ENCODE measurements at regions not wholly inside any gene's neighbourhood (a gene's known extent, or its start where the extent isn't known, plus 50 kb on each side); places are given as distances from the start of the nearest gene placed in this dataset.

DNA sequence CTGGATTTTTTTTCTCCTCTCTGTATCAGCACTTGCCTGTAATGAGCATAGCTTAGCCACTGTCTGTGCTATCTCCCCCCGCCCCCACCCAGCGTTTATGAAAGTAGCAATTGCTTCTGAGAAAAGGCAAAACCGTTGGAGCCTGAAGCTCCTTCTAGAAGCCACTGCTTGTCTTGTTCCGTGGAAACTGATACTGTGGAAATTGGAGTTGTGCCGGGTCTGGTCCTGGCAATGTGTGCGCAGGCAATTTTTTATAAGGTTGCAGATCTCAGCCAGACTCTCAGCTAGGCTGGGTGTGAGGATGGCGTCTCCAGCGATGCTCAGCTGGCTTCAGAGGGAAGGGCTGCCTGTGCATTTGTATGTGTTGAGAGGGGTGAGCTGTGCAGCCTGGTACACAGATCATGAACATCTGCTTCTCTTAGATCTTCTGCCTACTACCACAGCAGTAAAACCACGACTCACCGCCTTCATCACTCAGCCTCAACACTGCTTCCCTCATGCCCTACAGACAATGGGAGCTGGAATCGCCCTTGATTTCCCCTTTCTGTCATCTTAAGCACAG lies 72.4 kb upstream of the GTSF1L start:
- peak; percentile 34 for DNase-seq

- DNase-seq = no peak
Measured at GRCh38 chr20:43798291-43799149, 71.7 kb upstream of the GTSF1L start.

DNA sequence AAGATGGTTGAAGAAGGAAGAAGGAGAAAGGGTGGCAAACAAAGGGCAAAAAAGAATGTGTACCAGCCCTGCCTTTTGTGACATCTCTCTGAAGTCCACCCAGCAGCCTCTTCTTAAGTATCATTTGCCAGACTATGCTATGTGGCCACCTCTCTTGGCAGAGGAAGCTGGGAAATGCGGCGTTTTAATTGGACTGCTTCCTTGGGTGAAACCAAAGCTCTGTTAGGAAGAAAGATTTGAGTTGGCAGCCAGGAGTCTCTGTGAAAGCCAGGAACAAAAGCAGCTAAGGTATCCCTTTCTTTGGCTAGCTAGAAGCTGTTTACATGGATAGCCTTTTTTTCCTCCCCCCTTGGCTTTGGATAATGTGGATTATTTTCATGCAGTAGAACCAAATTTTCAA lies 67.5 kb upstream of the GTSF1L start:
- DNase-seq = no peak

DNA sequence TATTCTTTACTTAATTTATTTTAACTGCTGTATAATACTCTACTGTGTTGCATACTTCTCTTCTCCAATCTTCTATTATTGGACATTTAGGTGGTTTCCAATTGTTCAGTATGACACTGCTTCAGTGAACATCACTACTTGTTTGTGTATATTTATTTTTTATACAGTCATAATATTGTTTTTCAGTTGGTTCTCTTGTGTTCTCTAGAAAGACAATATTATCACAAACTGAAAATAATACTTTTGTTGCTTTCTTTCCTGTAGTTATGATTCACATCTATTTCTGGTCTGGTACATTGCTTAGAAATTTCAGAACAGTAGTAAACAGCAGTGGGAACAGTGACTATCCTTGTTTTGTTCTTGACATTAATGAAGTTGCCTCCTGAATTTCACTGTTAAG lies 62.8 kb upstream of the GTSF1L start:
- DNase-seq = no peak

- DNase-seq = no peak
Measured at GRCh38 chr20:43787937-43788336, 61.1 kb upstream of the GTSF1L start.

GRCh38 chr20:43786885-43787284 lies 60.1 kb upstream of the GTSF1L start:
- no peak for DNase-seq

DNA sequence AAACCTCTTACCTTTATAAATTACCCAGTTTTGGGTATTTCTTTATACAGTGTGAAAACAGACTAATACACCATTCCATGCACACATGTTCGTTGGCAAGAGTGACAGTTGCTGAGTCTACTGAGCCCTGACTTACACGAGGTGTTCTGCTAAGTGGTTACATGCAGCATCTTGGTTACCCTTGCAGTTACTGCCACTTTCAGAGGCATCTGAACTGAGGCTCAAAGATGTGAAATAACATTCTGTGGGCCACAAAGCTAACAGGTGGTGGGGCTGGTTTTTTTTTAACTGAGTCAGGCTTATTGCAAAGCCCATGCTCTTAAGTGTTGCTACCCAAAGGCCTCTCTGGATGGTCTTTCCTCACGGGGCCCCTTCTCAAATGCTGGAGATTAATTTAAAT lies 54.4 kb upstream of the GTSF1L start:
- no peak for DNase-seq

DNA sequence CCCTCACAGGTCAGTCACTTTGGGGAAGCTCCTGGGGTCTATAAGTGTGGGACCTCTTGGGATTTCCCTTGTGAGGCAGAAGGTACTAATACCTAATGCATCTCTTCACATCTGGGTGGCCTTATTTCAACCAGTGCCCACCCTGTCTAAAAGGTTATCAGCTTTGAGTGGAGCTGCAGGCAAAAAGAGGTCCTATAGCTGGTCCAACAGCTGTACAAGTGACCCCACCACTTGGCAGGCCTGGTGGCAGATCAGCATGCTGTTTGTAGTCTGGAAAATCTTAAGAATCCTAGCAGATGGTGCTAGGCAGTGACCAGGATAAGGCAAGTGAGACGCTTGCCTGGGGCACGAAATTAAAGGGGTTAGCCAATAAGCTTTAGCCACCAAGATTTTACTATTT lies 51.6 kb upstream of the GTSF1L start:
- DNase-seq = no peak

GRCh38 chr20:43776691-43777090 lies 49.9 kb upstream of the GTSF1L start:
- no peak for DNase-seq
